ENCODE measurements at regions not wholly inside any gene's neighbourhood (a gene's known extent, or its start where the extent isn't known, plus 50 kb on each side); places are given as distances from the start of the nearest gene placed in this dataset.

DNA sequence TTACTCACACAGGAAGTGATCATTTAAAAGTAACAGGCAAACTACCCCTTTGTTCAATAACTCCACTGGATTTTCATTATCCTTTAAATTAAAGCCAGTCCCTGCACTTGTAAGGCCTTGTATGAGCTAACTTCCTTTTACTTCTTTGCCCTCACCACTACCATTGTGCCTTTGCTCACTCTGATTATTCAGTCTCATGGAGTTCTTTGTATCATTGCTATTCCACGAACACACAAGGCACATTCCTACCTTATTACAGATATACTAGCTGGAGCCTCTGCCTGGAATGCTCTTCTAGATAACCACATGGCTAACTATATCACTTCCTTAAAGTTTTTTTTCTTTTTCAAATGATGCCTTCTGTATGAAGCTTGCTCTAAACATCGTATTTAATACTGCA is 748.6 kb upstream of the HS3ST5 start:
- H3K4me3 Mint-ChIP-seq (ENCODE audit: low read depth, unreplicated experiment): no peak overlapping the region
- intact Hi-C loops (cut with micrococcal nuclease; ENCODE audit: unreplicated experiment): no loop called here
- no TSS peak for BruUV-seq (replicated peaks)
- peaks cover 4% of the 10 kb centered on the region for H3K9me3 Mint-ChIP-seq (ENCODE audit: low read depth, unreplicated experiment)
- no peaks in the 10 kb centered on the region for H3K4me1 Mint-ChIP-seq (ENCODE audit: low read depth, unreplicated experiment)
- TF ChIP-seq, protein P1, sequence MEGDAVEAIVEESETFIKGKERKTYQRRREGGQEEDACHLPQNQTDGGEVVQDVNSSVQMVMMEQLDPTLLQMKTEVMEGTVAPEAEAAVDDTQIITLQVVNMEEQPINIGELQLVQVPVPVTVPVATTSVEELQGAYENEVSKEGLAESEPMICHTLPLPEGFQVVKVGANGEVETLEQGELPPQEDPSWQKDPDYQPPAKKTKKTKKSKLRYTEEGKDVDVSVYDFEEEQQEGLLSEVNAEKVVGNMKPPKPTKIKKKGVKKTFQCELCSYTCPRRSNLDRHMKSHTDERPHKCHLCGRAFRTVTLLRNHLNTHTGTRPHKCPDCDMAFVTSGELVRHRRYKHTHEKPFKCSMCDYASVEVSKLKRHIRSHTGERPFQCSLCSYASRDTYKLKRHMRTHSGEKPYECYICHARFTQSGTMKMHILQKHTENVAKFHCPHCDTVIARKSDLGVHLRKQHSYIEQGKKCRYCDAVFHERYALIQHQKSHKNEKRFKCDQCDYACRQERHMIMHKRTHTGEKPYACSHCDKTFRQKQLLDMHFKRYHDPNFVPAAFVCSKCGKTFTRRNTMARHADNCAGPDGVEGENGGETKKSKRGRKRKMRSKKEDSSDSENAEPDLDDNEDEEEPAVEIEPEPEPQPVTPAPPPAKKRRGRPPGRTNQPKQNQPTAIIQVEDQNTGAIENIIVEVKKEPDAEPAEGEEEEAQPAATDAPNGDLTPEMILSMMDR (IDR thresholded peaks at IDR 0.05; ENCODE audit: unreplicated experiment): no peak
- H3K27ac Mint-ChIP-seq (ENCODE audit: unreplicated experiment): no peak overlapping the region
- DNase-seq: no peak
- no peaks in the 10 kb centered on the region for H3K27me3 Mint-ChIP-seq (ENCODE audit: unreplicated experiment)
- H3K36me3 Mint-ChIP-seq (ENCODE audit: insufficient read depth, unreplicated experiment): no peaks in the 10 kb centered on the region
- CTCF ChIA-PET: no interaction called here

DNA sequence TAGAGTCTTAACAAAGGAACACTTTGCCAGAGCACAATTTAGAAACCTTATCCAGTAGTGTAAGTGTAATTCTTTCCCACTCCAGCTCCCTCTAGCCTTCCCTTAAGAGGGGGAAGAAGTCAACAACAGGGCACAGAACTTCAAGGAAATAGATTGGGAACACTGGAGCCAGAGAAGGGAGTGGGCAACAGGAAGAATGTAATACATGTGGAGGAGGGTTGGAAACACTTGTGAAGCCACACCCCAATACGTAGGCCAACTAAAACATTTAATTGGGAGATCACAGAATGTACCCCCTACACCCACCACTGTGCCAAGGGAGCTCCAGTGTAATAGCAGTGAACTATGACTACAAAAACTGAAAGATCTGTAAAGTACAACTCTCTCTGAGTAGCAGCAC is 735.7 kb upstream of the HS3ST5 start:
- H3K4me1 Mint-ChIP-seq (ENCODE audit: low read depth, unreplicated experiment): no peaks in the 10 kb centered on the region
- no peak overlapping the region for H3K27ac Mint-ChIP-seq (ENCODE audit: unreplicated experiment)
- no peak for DNase-seq
- TF ChIP-seq, protein P1 (IDR thresholded peaks at IDR 0.05; ENCODE audit: unreplicated experiment): no peak
- intact Hi-C loops (cut with micrococcal nuclease; ENCODE audit: unreplicated experiment): no loop called here
- CTCF ChIA-PET: no interaction called here
- no peak overlapping the region for H3K4me3 Mint-ChIP-seq (ENCODE audit: low read depth, unreplicated experiment)
- no peaks in the 10 kb centered on the region for H3K27me3 Mint-ChIP-seq (ENCODE audit: unreplicated experiment)
- H3K9me3 Mint-ChIP-seq (ENCODE audit: low read depth, unreplicated experiment): peaks cover 19% of the 10 kb centered on the region
- BruUV-seq (replicated peaks): no TSS peak
- no peaks in the 10 kb centered on the region for H3K36me3 Mint-ChIP-seq (ENCODE audit: insufficient read depth, unreplicated experiment)

DNA sequence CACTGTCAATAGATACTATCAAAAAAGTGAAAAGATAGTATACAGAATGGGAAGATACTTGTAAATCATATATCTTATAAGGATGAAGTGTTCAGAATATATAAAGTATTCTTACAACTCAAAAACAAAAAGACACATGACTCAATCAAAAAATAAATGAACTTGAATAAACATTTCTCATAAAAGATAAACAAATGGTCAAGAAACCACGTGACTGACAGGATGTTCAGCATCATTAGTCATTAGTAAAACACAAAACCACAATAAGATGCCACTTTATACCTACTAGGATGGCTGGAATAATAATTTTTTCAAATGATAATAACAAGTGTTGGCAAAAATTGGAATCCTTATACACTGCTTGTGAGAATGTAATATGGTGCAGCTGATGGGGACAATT is 729.1 kb upstream of the HS3ST5 start:
- H3K36me3 Mint-ChIP-seq (ENCODE audit: insufficient read depth, unreplicated experiment): no peaks in the 10 kb centered on the region

DNA sequence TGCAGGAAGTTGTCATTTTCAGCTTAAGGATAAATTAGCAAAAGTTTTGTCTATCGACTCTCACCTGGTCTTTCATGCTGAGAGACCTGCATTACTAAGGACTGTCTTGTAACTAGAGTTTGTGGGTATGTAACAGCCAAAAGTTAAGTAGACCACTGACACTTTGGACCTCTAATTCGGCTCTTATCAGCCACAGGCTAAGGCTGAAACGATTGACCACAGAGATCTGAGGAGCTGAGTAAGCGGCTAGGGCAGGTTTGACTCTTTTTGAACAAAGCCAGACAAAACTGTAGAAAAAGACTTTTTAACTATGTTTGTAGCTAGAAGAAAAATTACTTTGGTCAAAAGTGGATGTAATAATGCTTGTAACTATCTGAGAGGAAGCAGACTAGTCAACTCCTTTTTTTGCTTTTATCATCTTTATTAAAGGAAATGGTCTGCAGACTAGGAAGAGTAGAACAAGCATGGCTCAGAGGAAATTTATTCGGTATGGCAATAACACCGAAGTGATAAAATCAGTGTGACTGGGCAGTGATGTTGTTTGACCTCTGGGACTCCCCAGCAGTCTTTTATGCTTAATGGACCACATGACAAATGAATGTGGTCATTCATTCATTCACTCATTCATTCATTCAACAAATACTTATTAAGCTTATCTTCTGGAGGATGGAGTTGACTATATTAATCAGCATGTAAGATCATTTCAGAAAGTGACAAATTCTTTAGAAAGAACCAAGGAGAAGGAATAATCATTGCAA is 725.0 kb upstream of the HS3ST5 start:
- CTCF ChIA-PET: no interaction called here
- no peaks in the 10 kb centered on the region for H3K4me1 Mint-ChIP-seq (ENCODE audit: low read depth, unreplicated experiment)
- H3K4me3 Mint-ChIP-seq (ENCODE audit: low read depth, unreplicated experiment): no peak overlapping the region
- H3K27ac Mint-ChIP-seq (ENCODE audit: unreplicated experiment): no peak overlapping the region
- intact Hi-C loops (cut with micrococcal nuclease; ENCODE audit: unreplicated experiment): no loop called here
- no peaks in the 10 kb centered on the region for H3K27me3 Mint-ChIP-seq (ENCODE audit: unreplicated experiment)
- DNase-seq: no peak
- no TSS peak for BruUV-seq (replicated peaks)
- no peaks in the 10 kb centered on the region for H3K36me3 Mint-ChIP-seq (ENCODE audit: insufficient read depth, unreplicated experiment)
- TF ChIP-seq, protein P1 (IDR thresholded peaks at IDR 0.05; ENCODE audit: unreplicated experiment): no peak
- no peaks in the 10 kb centered on the region for H3K9me3 Mint-ChIP-seq (ENCODE audit: low read depth, unreplicated experiment)

More for the DNA sequence above, 729.1 kb upstream of the HS3ST5 start:
- CTCF ChIA-PET: no interaction called here
- no TSS peak for BruUV-seq (replicated peaks)
- DNase-seq: no peak
- Mint-ChIP-seq H3K27me3 (ENCODE audit: unreplicated experiment) (no peaks in the 10 kb centered on the region), H3K4me1 (ENCODE audit: low read depth, unreplicated experiment) (no peaks in the 10 kb centered on the region), H3K4me3 (ENCODE audit: low read depth, unreplicated experiment) (no peak overlapping the region), H3K27ac (ENCODE audit: unreplicated experiment) (no peak overlapping the region), H3K9me3 (ENCODE audit: low read depth, unreplicated experiment) (no peaks in the 10 kb centered on the region)
- TF ChIP-seq, protein P1 (IDR thresholded peaks at IDR 0.05; ENCODE audit: unreplicated experiment): no peak
- intact Hi-C loops (cut with micrococcal nuclease; ENCODE audit: unreplicated experiment): no loop called here

Data from Calu3 (cell line).